Astrocyte (in vitro differentiated cells and primary cell): ENCODE measurements at regions not wholly inside any gene's neighbourhood (a gene's known extent, or its start where the extent isn't known, plus 50 kb on each side); places are given as distances from the start of the nearest gene placed in this dataset.

Source experiments
- DNase-seq: peaks from one replicate; pipeline ENCODE4 v3.0.0-alpha.2; 2010; ENCODE audit warnings: low read depth
- FAIRE-seq: peaks from 2 replicates; lab custom pipeline; 2011; peaks lifted over from hg19 to GRCh38; lab: Jason Lieb, UNC
- H2AFZ ChIP-seq: 2 replicates; pipeline ENCODE4 v1.6.0; 2012; ENCODE audit warnings: low read depth, low read length, inconsistent platforms
- H3K27ac ChIP-seq: 2 replicates; pipeline ENCODE4 v1.5.1; 2011; ENCODE audit warnings: low read depth, low read length, inconsistent platforms
- H3K27me3 ChIP-seq: 2 replicates; pipeline ENCODE4 v1.6.0; 2011; ENCODE audit warnings: low read length, inconsistent platforms; ENCODE audit not compliant: insufficient read depth
- H3K36me3 ChIP-seq: 2 replicates; pipeline ENCODE4 v1.5.1; 2011; ENCODE audit warnings: low read length, inconsistent platforms; ENCODE audit not compliant: insufficient read depth
- H3K4me1 ChIP-seq: 2 replicates; pipeline ENCODE4 v1.5.1; 2011; ENCODE audit warnings: low read length, inconsistent platforms; ENCODE audit not compliant: insufficient read depth
- H3K4me2 ChIP-seq: 2 replicates; pipeline ENCODE4 v1.6.0; 2012; ENCODE audit warnings: low read length, inconsistent platforms
- H3K4me3 ChIP-seq: 2 replicates; pipeline ENCODE4 v1.5.1; 2011; ENCODE audit warnings: low read depth, mild to moderate bottlenecking, low read length, inconsistent platforms; ENCODE audit not compliant: insufficient read depth
- H3K79me2 ChIP-seq: 2 replicates; pipeline ENCODE4 v1.6.0; 2012; ENCODE audit warnings: mild to moderate bottlenecking, low read length, inconsistent platforms; ENCODE audit not compliant: insufficient read depth
- H3K9ac ChIP-seq: 2 replicates; pipeline ENCODE4 v1.6.0; 2012; ENCODE audit warnings: mild to moderate bottlenecking, low read length, inconsistent platforms
- H3K9me3 ChIP-seq: 2 replicates; pipeline ENCODE4 v1.5.1; 2012; ENCODE audit warnings: low read depth, mild to moderate bottlenecking, low read length, inconsistent platforms; ENCODE audit not compliant: insufficient read depth
- H4K20me1 ChIP-seq: 2 replicates; pipeline ENCODE4 v1.6.0; 2012; ENCODE audit warnings: low read length, inconsistent platforms; ENCODE audit not compliant: insufficient read depth
- H3K27ac Mint-ChIP-seq: one replicate; pipeline ENCODE4 v1.8.0; 2021; ENCODE audit warnings: mild to moderate bottlenecking, mixed read lengths; ENCODE audit not compliant: unreplicated experiment
- H3K27me3 Mint-ChIP-seq: one replicate; pipeline ENCODE4 v1.8.0; 2021; ENCODE audit warnings: low read depth, mixed read lengths; ENCODE audit not compliant: unreplicated experiment
- H3K36me3 Mint-ChIP-seq: one replicate; pipeline ENCODE4 v1.8.0; 2021; ENCODE audit warnings: low read depth, mixed read lengths; ENCODE audit not compliant: unreplicated experiment
- H3K4me1 Mint-ChIP-seq: one replicate; pipeline ENCODE4 v1.8.0; 2021; ENCODE audit warnings: low read depth, mixed read lengths; ENCODE audit not compliant: unreplicated experiment
- H3K4me3 Mint-ChIP-seq: one replicate; pipeline ENCODE4 v1.8.0; 2021; ENCODE audit warnings: mild to moderate bottlenecking, moderate library complexity, mixed read lengths; ENCODE audit not compliant: unreplicated experiment
- H3K9me3 Mint-ChIP-seq: one replicate; pipeline ENCODE4 v1.8.0; 2021; ENCODE audit warnings: mild to moderate bottlenecking, mixed read lengths; ENCODE audit not compliant: unreplicated experiment
- EZH2 ChIP-seq: IDR thresholded peaks from 2 replicates; pipeline ENCODE4 v1.6.1; 2012; ENCODE audit warnings: mild to moderate bottlenecking, low read length, inconsistent platforms; ENCODE audit not compliant: insufficient read depth
- TF ChIP-seq, protein P1 (sequence below): IDR thresholded peaks from 2 replicates; pipeline ENCODE4 v1.5.1; 2011; ENCODE audit warnings: low read depth, mild to moderate bottlenecking, inconsistent platforms, low read length, moderate library complexity; ENCODE audit not compliant: insufficient read depth

GRCh38 chr7:91582799-91583477 is 297.6 kb downstream of the MTERF1 start:
- Mint-ChIP-seq H3K4me1 (no peaks in the 10 kb centered on the region), H3K27ac (no peak overlapping the region), H3K27me3 (no peaks in the 10 kb centered on the region), H3K9me3 (peaks cover 5% of the 10 kb centered on the region), H3K36me3 (no peaks in the 10 kb centered on the region), H3K4me3 (no peak overlapping the region)
- Histone ChIP-seq H4K20me1 (no peaks in the 10 kb centered on the region), H3K9me3 (no peaks in the 10 kb centered on the region), H2AFZ (no peak overlapping the region), H3K27me3 (no peaks in the 10 kb centered on the region), H3K4me2 (no peak overlapping the region), H3K27ac (no peak overlapping the region), H3K79me2 (no peaks in the 10 kb centered on the region), H3K9ac (no peak overlapping the region), H3K36me3 (no peaks in the 10 kb centered on the region), H3K4me1 (no peaks in the 10 kb centered on the region), H3K4me3 (no peak overlapping the region)
- FAIRE-seq, result no peak
- TF ChIP-seq EZH2, result no peak
- TF ChIP-seq, protein P1, sequence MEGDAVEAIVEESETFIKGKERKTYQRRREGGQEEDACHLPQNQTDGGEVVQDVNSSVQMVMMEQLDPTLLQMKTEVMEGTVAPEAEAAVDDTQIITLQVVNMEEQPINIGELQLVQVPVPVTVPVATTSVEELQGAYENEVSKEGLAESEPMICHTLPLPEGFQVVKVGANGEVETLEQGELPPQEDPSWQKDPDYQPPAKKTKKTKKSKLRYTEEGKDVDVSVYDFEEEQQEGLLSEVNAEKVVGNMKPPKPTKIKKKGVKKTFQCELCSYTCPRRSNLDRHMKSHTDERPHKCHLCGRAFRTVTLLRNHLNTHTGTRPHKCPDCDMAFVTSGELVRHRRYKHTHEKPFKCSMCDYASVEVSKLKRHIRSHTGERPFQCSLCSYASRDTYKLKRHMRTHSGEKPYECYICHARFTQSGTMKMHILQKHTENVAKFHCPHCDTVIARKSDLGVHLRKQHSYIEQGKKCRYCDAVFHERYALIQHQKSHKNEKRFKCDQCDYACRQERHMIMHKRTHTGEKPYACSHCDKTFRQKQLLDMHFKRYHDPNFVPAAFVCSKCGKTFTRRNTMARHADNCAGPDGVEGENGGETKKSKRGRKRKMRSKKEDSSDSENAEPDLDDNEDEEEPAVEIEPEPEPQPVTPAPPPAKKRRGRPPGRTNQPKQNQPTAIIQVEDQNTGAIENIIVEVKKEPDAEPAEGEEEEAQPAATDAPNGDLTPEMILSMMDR, result no peak
- DNase-seq, result no peak

DNA sequence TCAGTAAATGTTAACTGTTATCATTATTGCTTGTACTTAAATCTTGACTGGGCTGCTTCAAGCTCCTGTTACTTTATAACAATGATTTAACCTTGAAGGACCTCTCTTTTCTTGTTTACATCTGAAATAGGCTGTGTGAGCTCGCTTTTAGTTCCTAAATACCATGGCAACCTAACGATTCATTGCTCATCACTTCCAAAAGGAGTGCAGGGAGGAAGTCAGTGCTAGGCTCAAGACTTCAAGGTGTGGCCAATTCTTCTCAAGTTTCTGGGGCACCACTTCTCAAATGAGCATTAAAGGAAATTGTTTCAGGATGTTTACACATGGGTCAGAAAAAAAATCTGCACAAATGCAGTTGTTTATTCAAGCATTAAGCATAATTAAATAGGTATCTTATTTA is 284.2 kb downstream of the MTERF1 start:
- H3K9ac ChIP-seq, result no peak overlapping the region
- no peaks in the 10 kb centered on the region for H3K9me3 ChIP-seq
- no peaks in the 10 kb centered on the region for H3K27me3 ChIP-seq
- FAIRE-seq (no peak), DNase-seq (no peak)
- no peaks in the 10 kb centered on the region for H3K79me2 ChIP-seq
- peaks cover 4% of the 10 kb centered on the region for H3K36me3 Mint-ChIP-seq
- no peak overlapping the region for H2AFZ ChIP-seq
- no peaks in the 10 kb centered on the region for H4K20me1 ChIP-seq
- peaks cover 12% of the 10 kb centered on the region for H3K9me3 Mint-ChIP-seq
- no peaks in the 10 kb centered on the region for H3K4me1 ChIP-seq
- H3K4me3 ChIP-seq, result no peak overlapping the region
- no peak overlapping the region for H3K27ac Mint-ChIP-seq
- H3K4me2 ChIP-seq, result no peak overlapping the region
- no peaks in the 10 kb centered on the region for H3K4me1 Mint-ChIP-seq
- no peak overlapping the region for H3K27ac ChIP-seq
- peaks cover 4% of the 10 kb centered on the region for H3K27me3 Mint-ChIP-seq
- no peak overlapping the region for H3K4me3 Mint-ChIP-seq
- TF ChIP-seq, protein P1, result no peak
- TF ChIP-seq EZH2, result no peak
- H3K36me3 ChIP-seq, result no peaks in the 10 kb centered on the region

GRCh38 chr7:91598791-91599190 is 281.7 kb downstream of the MTERF1 start:
- Mint-ChIP-seq H3K4me3 (no peak overlapping the region), H3K4me1 (no peaks in the 10 kb centered on the region), H3K9me3 (peaks cover 3% of the 10 kb centered on the region), H3K36me3 (no peaks in the 10 kb centered on the region), H3K27me3 (peaks cover 4% of the 10 kb centered on the region), H3K27ac (no peak overlapping the region)
- Histone ChIP-seq H3K36me3 (no peaks in the 10 kb centered on the region), H4K20me1 (no peaks in the 10 kb centered on the region), H3K4me1 (no peaks in the 10 kb centered on the region), H3K4me3 (no peak overlapping the region), H3K9ac (no peak overlapping the region), H3K4me2 (no peak overlapping the region), H2AFZ (no peak overlapping the region), H3K79me2 (no peaks in the 10 kb centered on the region), H3K27ac (no peak overlapping the region), H3K27me3 (no peaks in the 10 kb centered on the region), H3K9me3 (no peaks in the 10 kb centered on the region)
- DNase-seq (no peak), FAIRE-seq (no peak)
- TF ChIP-seq, protein P1, result no peak
- TF ChIP-seq EZH2, result no peak
